Stimulated activated CD4-positive, alpha-beta T cell treated with anti-CD3 and anti-CD28 coated beads, Interleukin-15, amount 100 ng/mL, for 48 hours (primary cell): ENCODE measurements at regions not wholly inside any gene's neighbourhood (a gene's known extent, or its start where the extent isn't known, plus 50 kb on each side); places are given as distances from the start of the nearest gene placed in this dataset.

Experiments used
- DNase-seq, 2 donors: peaks; one replicate each; pipeline ENCODE4 v3.0.0-alpha.2; 2020; ENCODE audit warnings: low read depth in 2 of 2

DNA sequence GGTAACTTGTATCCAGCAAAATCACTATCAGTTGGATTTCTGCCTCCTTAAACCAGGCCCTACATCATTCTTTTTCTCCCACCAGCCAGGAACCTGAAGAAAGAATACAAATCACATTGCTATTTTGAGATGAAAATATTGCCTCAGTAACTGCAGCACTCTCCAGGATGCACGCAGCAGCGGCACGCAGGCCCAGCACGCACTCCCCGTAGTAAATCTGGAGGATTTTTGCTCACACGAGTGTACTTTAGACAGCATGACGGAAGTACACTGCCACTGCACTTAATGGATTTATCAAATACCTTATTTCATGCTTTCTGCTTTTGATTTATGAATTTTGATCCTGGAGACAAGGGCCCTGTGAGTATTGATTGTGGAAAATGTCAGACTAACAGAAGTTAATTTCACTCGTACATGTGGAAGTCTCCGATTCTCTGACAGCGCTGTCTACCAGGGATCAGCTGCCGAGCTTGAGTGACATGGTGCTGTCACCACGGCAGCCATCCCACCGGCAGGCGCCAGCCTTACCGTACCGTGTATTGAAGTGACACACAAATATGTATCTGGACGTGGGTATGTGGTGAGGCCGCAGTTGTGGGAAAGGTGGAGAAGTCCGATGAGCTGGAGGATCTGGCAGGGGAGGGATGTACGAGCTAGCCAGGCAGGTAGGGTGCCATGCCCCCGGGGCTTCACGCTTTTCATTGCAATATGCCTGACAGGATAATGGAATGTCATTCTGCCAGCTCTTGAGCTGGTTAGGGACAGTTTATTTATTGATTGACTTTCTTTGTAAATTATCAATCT, 863.7 kb downstream of the GALR1 start:
- no peak for DNase-seq

DNA sequence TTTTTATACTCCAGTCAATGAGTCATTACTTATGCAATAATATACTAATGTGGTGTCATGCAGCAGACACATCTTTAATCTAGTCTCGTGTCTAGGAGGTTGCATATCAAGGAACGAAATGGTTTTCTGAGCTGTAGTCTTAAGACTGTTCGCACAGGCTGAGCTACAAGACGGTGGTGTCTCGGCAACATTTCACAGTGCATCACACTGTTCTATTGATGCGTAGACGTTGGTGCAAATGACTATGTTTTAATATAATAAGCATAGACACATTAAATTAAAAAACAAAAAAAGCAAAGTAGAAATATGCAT, 864.2 kb downstream of the GALR1 start:
- DNase-seq: no peak

DNA sequence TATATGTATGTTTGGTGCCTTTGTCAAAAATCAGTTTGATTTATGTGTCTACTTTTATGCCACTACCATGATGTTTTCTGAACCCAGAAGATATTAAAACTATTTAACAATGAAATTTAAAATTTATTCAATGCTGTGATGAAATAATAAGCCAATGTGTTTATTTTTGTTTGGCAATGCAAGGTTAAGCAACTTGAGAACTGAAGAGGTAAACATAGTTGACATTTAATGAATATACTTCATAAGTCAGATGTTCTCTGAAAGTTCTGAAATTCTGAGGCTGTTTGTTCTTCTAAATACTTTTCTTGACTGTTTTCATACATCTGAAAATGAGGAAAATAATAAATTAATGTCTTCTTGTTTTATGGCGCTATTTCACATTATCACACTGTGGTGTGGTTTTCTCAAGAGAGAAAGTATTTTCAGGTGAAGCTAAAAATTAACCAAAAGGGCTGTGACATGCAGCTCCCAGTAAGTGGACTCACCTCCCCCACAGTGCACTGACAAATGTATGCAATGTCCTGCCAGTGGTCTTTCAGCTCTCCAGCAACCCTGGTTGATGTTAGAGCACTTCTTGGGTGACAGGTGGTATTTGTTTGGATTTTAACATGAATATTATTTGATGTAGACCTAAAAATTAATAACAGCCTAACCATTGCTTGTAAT, 863.6 kb upstream of the SALL3 start:
- DNase-seq: no peak

DNA sequence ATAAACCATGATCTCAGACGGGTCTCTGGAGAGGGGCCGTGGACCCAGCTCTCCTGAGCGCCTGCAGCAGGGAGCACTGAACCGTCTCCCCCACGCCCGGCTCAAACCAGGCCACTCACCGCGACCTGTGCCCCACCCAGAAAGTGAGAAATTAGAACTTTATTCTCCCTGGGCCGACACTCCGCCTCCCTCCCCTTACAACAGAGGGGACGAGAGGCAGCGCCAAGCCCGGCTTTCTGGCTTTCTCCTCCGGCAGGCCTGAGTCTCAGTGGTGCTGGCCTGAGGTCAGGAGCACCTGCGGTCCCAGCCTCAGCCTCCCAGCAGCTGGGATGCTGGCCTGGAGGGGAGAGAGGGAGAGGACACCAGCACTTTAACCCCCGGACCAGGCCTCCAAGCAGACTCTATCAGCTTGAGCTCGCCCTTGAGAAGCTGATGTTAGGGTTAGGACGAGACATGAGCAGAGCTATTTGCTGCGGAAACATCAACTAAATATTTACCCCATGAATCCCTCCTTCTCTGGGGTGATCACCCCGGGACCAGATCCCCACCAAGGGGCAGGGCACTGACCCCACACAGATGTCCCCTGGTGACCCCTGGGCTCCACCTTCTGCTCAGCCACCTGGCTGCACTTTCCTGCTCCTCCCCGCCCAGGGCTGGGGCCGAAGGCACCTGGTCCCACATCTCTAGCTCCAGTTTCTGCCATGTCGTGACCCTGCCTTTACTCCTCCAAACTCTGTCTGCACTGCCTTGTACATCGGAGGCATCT, 856.3 kb upstream of the SALL3 start:
- DNase-seq: no peak

DNA sequence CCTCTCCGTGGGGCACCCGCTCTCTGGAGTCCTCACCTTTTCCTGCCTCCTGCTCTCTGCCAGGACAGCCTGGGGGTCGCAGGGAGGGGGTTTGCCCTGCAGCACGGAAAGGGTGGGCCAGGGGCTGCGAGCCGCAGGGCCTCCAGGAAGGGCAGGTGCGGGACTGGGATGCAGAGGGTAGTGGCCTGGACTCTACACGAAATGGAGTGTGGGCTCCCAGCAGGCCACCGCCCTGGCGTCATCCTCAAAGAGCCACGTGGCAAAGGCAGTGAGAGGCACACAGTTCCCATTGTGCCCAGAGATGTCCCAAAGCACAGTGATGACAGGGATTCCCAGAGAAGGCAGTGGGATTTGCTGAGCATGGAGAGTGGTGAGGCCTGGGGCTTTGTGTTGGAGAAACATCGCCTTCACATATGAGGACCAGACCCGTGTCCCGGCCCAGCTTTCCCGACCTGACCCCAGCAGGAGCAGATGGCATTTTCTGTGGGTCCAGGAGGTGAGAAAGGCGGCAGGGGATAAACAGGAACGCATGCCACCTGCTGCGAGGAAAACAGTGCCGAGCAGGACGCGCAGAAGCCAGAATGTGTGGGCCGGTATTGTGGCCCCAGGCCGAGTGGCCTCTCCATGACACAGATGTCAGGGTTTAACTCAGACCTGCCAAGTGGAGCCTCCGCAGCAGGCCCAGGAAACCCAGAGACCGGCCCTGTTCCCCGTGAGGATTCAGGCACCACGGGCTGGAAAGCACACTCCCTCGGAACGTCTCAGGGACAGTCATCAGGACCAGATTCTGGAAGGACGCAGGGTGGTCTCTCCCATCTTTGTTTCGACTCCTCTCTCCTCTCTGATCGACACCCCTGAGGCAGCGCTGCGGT, 855.5 kb upstream of the SALL3 start:
- DNase-seq: no peak

DNA sequence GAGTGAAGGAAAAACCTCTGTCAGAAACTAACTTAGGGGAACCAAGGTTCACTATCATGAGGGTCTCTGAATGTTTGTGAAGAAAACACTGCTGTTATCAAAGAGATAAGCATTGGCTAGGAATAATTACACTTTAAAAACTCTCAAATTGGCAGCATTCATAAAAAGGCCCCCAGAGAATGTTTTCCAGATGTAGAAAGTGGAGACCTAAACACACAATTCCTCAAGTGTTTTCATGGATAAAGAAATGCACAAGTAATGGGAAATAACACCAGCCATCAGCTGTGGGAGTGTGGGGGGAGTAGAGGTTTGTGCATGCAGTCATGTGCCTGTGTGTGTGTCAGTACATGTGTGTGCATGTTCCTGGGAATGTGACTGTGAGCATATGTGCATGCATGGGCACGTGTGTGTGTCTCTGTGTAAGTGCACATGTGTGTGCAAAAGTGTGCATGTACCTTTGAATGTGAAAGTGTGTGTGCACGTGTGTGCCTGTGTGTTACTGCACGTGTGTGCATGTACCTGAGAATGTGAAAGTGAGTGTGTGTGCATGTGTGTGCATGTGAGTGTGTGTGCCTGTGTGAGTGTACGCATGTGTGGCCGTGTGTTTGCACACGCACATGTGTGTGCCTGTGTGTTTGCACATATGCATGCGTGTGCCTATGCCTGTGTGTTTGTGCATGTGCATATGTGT, 854.3 kb upstream of the SALL3 start:
- no peak for DNase-seq

DNA sequence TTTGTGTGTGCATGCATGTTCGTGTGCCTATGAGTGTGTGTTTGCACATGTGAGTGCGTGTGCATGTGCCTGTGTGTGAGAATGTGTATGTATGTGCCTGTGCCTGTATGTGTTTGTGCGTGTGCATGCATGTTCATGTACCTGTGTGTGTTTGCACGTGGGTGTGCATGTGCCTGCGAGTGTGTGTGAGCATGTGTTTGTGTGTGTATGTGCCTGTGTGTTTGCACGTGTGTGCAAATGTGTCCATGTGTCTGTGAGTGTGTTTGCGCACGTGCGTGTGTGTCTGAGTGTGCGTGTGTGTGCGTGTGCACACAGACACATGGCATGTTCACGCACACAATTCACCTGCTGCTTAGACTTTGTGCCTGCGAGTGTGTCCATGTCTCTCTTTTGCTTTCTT, 853.5 kb upstream of the SALL3 start:
- DNase-seq: no peak

DNA sequence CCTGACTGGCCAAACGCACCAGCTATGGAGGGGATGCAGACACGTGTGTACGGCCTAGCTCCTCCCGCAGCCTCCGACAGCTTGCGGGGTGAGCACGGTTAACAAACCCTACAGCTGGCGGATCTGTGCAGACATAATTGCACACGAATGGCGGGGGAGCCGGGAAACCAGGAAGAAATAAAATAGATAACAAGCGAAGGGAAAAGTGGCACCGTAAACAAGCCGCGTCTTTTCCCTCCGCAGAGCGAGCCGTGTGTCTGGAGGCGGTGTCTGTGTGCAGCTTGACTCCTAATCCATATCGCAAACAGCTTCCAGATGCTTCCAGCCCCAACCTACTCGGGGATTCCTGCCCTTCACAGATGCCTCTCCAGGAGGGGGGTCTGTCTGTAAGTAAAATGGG, 853.1 kb upstream of the SALL3 start:
- DNase-seq: no peak

DNA sequence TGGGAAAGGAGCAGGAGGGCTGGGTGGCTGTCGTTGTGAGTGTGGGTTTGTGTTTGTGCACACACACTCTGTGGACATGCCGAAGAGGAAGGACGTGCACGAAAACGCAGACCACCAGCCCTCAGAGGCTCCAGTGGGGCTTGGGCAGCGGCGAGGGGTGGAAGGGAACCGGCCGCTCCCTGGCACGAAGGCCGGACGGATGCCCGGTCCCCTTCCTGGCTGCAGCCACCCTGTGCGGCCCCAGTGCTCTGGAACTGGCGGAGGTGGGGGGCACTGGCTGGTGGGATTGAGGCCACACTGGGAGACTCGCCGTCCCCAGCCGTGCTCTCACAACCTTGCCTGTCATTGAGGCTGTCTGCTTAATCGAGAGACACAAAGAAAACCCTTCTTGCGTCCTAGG, 852.6 kb upstream of the SALL3 start:
- DNase-seq: no peak

DNA sequence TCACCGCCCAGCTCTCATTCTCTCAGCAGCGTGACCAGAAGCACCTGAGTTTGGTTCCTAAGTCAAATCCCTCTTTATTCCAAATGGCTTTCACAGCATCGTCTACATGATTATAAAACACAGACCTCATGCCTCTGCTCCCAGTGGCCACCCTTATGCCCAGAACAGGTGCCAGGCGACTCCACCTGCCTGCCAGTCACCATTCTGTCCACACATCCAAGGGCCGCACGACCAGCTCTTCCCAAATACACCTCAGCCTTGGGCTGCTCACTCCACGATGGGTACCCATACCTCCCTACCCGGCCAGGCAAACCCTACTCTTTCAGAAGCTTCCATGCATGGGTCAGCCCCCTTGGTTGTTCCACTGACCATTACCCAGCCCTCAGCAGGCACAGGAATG, 851.6 kb upstream of the SALL3 start:
- DNase-seq: no peak

DNA sequence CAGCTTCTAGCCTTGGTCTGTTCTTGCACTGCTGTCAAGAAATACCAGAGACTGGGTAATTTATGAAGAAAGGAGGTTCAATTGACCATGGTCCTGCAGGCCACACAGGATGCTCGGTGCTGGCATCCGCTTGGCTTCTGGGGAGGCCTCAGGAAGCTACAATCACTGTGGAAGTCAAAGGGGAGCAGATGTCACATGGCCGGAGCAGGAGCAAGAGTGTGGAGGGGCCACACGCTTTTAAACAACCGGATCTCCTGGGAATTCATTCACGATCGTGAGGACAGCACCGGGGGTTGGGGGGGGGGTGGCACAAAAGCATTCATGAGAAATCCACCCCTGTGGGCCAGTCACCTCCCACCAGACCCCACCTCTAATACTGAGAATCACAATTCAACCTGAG, 850.4 kb upstream of the SALL3 start:
- DNase-seq: no peak

DNA sequence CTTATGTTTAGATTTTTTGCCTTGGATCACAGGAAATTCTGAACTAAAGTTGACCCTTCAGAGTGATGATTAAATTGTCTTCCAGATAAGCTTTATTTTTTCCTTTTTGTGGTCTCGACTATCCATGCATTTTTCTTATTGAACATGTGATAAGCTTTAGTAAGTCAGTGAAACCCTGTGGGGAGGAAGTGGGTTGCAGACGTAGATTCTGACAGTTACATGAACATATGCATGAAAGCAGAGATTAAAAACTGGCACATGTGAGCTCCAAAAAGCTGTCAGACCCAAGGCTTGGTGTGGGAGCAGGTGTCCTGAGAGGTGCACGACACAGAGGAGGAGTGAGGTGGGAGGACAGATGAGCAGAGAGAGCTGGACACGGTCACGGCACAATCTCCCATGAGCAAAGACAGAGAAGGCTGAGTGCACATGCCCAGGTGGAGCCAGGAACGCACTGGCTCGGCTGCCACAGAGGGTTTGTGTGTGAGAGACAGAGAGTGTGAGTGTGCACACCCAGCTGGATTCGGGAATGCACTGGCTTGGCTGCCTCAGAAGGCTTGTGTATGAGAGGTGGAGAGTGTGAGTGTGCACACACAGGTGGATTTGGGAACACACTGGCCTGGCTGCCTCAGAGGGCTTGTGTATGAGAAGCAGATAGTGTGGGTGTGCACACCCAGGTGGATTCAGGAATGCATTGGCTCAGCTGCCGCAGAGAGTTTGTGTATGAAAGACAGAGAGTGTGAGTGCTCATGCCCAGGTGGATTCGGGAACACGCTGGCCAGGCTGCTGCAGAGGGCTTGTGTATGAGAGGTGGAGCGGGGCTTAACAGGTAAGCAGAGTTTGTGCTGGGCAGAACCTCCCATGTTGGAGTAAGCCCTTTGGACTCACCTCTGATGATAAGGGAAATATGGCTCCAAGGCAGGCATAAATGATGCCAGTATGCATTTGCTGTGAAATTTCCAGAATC, 849.1 kb upstream of the SALL3 start:
- no peak for DNase-seq

DNA sequence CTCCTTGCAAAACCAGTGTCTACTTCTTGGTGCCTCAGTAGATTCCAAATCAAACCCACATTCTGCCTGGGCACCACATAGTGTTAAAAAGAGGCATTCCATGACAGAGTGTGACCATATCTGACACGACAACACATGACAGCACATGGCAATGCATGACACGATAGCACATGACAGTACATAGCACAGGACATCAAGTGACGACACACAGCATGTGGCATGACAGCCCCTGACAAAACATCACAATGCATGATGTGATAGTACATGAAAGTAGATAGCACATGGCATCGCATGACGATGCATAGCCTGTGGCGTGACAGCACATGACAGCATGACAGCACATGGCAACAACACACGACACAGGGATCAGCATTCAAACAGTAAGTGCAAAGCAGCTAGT, 845.9 kb upstream of the SALL3 start:
- no peak for DNase-seq

DNA sequence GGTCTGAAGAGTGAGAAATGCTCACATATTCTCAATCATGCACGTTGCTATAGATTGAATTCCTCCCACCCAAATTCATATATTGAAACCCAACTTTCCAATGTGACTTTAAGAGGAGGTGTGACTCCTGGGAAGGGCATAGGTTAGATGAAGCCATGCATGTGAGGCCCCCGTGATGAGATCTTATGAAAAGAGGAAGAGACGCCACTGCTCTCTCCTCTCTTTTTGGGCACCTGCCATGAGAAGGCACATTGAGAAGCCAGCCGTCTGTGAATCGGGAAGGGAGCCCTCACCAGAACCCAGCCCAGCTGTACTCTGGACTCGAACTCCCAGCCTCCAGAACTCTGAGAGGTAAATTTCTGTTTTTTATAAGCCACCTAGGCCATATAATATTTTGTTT, 842.6 kb upstream of the SALL3 start:
- DNase-seq: no peak

DNA sequence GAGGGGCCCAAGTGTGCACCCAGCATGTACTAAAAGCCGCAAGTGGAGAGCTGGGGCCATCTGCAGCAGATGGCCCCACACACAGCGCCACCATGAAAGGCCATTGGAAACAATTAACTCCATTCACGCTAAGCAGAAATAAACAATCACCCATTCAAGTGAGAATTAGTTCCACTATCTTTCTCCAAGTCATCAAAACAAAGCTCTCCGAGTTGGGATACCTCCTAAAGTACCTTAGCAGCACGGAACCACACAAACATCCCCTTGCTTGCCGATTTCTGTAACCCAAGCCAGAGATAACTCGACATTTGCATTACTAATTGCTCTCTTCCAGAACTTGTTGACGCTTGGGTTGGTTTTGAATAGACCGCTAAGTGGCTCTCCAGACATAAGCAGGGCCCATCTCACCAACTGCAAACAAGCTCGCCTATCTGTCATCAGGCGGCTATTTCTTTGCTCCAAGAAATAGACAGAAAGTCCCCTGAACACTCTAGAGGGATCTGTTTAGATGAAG, 840.6 kb upstream of the SALL3 start:
- no peak for DNase-seq

DNA sequence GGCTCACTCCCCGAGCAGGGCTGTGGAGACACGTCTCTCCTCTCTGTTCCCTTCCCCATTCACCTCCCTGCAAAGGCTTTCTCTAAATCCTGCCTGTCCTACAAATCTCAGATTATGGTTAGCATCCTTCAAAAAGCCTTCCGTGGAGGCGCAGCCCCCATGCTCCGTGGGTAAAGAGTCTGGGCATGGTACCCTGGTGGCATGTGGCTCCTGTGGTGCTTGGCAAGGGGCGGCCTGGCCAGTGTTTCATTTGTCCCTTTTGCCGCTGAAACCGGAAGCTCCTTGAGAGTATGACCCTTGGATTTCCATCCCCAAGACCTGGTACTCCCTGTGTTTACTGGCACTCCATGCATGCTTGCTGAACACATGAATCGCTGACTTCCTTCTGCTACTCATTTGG, 839.3 kb upstream of the SALL3 start:
- DNase-seq: no peak

DNA sequence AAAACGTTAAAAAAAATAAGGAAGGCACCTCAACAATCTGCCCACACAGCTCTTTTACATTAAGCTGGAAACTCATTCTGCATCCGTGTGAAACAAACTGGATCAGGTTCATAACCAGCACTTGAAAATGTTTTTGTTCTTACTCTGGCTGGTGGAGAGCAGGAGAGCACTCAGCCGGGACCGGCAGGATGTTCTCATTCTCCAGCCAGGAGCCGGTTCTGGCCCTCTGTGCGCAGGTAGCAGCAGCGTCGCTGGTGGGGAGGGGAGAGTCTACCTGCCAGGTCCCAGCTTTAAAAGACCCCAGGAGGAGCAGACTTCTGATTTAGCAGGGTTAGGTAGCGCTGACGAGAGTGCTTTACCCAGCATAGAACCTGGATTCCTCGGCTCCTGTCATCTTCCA, 834.9 kb upstream of the SALL3 start:
- DNase-seq: no peak

DNA sequence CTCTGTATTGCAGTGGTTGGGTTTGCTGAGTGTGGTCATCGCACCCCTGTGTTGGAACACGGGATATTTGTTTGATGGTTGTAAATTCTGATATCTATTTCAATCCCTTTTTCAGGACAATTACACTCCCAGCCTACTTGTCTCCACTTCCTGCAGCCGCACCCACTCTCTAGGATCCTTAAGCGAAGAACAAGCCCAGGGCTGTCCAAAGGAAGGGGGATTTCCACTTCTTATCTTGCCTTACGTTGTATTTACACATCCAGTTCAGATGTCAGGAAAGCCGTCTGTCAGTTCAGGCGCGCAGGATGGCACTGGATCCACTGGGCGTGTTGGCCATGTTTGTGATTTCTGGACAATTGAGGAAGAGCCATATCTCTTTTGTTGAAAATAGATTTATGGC, 834.5 kb upstream of the SALL3 start:
- DNase-seq: no peak

DNA sequence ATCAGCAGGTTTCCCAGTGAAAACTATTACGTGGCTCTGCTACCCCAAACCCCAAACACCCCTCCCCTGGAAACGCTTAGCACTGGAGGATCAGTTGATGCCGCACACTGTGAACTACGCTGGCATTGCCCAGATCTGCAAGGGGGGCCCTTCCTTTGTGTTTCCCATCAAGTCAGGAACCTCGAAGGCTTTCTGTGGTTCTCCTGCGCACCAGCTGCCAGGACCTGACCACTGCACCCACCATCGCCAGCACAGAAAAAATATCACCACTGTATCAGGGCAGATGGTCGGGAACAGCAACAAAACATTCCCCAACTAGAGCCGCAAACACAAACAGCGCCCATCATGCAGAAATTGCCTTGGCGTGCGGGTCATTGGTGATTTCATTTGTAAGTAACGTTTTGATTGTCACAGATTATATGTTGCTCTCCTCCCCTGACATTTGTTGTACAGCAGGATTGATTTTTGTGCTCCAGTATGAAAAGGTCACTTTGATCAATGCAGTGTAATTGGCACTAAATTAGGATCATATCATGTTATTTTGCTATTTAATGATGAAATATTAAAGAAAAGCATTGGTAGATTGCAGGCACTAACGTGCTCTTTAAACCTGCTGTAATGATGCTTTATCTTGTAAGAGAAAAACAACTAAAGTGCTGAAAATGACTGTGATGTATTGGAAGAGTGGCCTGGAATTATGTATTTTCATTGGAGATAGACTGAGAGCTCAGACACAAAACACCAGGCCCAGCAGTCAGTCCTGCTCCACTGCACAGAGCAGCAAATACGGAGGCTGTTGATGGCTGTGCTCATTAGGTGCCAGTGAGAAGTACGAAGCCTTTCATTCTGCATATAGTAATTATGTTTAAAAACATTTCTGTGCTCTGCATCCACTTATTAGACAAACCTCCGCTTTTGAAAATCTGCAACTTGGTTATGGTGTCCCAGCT, 833.2 kb upstream of the SALL3 start:
- no peak for DNase-seq
